C4-2B (cell line): ENCODE measurements at regions not wholly inside any gene's neighbourhood (a gene's known extent, or its start where the extent isn't known, plus 50 kb on each side); places are given as distances from the start of the nearest gene placed in this dataset.

Experiments
- CTCF ChIP-seq: fragments of 450-650 bp; conservative IDR thresholded peaks from 2 replicates; pipeline ENCODE4 v1.5.1; 2017; ENCODE audit warnings: mild to moderate bottlenecking
- ZFX ChIP-seq: fragments of 450-650 bp; IDR thresholded peaks from 2 replicates; pipeline ENCODE4 v1.6.1; 2017

DNA sequence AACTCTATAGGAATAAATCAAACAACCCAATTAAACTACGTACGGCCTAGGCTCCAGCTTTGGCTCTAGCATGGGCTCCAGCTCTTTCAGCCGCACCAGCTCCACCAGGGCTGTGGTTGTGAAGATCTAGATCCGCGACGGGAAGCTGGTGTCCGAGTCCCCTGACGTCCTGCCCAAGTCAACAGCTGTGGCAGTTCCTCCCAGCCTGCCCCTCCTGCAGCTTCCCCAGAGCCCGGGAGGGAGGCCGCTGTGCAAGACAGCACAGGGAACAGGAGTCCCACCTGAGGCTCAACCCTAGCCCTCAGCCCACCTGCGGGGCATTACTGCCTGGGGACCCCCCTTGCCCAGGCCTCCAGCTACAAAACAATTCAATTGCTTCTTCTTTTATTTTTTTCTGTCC is 2680.3 kb downstream of the PCDH7 start:
- TF ChIP-seq CTCF = no peak
- TF ChIP-seq ZFX = no peak
